Head of caudate nucleus (tissue), 42 donors: ENCODE measurements at regions not wholly inside any gene's neighbourhood (a gene's known extent, or its start where the extent isn't known, plus 50 kb on each side); places are given as distances from the start of the nearest gene placed in this dataset.

ENCODE experiments used
- DNase-seq, 42 donors: peaks; one replicate each; pipeline versions ENCODE4 v3.0.0 to v3.0.0-alpha.2; 2020 to 2021; ENCODE audit warnings: mixed read lengths in 7 of 42
- intact Hi-C: fragments of 100-400 bp; cut with DNase I; formaldehyde crosslinking; loops from one replicate; pipeline ENCODE4 v1.15.0; 2022

DNA sequence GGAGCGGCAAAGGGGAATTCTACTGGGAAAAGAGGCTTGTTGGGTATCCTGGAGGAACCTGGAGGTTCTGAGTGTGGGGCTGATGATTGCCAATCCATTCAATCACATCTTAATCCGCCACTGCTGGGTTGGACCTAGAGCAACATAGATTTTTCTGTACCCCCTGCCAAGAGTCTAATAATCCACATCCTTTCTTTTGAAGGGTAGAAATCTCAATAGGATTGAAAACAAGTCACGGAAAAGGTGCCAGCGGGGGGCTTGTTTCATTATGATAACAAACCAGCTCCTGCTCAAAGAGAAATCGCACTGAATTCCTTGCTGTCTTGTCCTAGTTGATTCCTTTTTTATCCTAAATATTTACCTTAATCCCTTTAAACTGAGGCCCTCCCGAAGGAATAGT lies 528.5 kb downstream of the ADGRL2 start:
- intact Hi-C loops: no loop called here
- no peak for DNase-seq

DNA sequence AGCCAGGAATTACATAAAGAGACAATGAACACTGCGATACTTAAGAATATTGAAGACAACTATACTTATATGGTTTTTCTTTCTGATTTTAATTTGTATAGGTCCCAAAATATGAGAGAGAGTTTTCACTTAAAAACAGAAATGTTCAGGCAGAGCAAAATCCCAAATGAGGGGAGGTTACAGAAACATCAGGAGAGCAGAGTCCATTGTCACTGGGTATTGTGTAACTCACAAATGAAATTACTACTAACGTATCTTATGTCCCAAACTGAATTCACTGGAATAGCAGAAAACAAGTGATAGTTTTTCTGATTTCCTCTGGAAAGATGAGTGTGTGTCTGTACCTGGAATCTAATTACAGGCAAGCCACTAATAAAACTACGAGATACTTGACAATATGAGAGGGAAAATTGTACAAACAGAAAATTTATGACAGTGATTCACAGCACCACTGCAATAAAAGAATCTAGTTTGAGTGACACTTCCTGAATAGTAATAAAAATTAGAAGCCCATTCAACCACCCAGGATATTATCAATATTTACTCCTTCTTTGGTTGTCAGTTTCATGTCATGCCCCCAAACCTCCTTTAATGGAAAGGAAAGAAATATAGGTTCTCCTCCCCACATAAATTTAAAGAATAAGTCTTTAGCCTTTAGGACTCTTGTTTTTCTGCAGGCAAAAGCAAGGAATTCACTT lies 522.6 kb downstream of the ADGRL2 start:
- intact Hi-C loops: no loop called here
- no peak for DNase-seq

DNA sequence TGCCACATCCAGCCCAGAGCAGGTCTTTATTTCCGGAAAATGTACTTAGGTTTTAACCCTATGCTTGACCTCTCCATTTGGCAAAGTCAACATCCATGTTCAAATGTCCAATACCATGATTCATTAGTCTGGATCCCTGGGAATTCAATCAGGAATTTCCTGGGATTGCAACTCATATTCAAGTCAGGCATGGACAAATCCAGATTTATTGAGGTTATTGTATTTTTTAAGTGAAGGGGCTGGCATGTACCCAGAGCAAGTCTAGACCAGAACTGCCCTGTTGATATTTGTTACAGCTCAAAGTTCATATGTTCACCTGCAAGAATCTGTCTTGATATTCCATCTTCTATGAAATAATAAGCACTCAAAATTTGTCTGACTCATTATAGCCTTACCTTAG lies 521.1 kb downstream of the ADGRL2 start:
- intact Hi-C loops: no loop called here
- no peak for DNase-seq

DNA sequence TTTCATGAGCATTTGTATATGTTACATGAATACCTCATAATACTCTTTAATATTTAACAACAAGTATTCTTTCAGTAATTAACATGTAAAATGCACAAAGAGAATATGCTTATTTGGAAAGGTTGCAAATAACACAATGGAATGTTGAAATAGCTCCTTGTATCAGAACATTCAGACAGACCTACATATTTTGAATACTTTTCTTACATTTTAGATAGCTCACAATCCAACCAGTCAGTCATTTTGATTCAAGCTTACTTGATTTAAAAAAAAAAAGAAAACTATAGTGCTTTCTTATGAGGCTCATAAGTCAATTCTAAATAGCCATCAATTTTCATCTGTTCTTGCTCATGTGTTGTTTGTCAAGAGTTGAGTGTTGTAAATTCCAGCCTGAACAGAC lies 518.8 kb downstream of the ADGRL2 start:
- DNase-seq: no peak
- intact Hi-C loops: no loop called here

DNA sequence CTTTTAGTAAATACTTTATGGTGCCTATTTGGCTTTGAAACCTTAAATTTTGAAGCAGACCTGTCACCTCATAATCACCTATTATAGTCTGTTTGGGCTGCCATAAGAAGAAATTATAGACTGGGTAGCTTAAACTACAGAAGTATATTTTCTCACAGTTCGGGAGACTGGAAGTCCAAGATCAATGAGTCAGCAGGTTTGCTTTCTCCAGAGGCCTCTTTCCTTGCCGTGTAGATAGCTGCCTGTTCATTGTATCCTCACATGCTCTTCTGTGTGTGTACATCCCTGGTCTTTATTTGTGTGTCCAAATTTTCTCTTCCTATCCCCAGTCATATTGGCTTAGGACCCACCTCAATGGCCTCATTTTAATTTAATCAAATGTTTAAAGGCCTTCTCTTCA lies 518.2 kb downstream of the ADGRL2 start:
- no peak for DNase-seq
- intact Hi-C loops: no loop called here

DNA sequence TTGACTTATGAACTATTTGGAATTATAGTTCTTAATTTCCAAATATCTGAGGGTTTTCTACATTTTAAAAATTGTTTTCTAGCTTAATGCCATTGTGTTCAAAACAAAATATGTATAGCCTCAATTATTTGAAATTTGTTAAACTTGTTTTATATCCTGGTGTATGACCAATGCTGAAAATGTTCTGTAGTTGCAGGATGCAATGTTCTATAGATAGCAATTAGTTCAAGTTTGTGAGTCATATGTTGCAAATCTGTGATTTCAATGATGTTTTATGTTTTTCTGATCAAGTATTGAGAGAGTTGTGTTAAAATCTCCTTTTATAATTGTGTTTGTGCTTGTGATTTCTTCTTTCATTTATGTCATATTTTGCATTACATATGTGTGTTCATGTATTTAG lies 517.5 kb downstream of the ADGRL2 start:
- DNase-seq: no peak
- intact Hi-C loops: no loop called here

DNA sequence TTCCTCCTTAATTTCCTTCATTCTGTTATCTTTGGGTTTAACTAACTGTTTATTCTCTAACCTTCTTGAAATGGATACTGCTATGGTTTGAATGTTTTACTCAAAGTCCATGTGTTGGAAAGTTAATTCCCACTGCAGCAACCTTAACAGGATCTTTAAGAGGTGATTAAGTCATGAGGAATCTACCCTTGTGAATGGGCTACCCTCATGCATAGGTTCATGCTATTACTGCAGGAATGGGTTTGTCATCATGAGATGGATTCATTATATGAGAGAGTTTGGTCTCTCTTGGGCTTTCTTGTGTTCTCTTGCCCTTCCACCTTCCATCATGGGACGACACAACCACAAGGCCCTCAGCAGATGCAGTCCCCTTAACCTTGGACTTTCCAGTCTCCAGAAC lies 516.9 kb downstream of the ADGRL2 start:
- intact Hi-C loops: no loop called here
- DNase-seq: no peak

DNA sequence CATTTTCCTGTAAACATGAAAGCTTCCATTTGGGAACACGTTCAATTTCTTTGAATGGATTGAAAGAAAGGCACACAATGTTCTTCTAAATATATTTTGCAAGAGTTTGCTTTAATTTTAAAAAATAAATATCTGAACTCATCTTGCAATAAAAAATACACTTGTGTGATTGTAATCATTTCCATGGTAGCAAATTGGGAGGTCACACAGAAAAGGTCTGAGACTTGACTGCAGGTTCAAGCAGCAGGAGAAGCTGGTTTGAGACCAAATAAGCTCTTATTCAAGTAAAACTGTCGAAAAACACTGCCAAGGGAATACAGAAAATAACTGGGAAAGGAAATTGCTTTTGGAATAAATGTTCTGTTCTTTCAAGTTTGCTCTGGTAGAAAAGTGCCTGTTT lies 498.9 kb downstream of the ADGRL2 start:
- intact Hi-C loops: no loop called here
- DNase-seq: no peak

DNA sequence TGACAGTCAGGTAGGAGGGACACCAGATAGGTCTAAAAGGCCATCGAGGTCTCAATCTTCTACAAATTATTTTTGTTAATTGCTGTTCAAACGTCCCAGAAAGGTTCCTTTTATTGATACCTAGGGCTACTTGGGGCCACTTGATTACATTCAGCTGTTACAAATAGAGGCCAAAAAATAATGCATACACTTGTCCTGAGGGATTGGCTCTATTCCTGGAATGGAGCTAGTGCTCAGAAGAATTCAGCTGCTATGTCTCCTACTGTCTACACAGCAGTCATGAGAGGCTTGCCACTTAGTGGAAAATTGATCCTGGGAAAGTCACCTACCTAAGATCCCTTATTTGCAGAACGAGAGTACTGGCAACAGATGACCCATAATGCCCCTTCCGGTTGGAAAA lies 498.3 kb downstream of the ADGRL2 start:
- intact Hi-C loops: no loop called here
- no peak for DNase-seq

DNA sequence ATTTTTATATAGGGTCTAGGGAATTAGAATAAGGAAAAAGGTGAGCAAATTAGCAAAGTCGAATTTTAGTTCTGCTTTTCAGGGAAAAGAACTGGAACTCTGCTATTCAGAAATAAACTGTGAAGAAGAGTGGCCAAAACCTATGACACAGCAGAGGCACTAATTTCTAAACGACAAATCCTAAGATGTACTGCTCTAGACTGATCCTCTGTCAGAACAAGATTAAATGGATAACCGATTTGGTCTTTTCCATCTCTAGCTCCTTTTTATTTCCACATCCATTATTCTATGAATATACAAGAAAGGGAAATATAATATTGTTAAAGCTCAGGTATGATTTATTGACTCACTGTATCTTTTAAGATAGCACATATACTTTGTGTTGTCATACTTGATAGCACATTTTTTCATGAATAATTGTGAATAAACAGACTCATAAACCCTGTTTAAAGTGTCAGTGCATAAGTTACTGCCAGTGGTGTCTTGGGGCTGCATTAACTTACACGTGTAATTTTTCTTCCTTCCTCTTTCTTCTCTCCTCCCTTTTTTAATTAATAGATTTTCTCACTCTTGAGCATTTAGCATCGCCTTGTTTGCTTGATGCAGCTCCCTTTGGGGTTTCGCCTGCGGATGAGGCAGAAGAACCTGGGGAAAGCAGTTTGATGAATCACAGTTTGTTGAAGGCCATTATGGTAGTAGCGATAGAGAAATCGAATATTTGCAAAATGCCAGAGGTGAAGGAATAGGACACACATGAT lies 496.6 kb downstream of the ADGRL2 start:
- DNase-seq: no peak
- intact Hi-C loops: no loop called here

DNA sequence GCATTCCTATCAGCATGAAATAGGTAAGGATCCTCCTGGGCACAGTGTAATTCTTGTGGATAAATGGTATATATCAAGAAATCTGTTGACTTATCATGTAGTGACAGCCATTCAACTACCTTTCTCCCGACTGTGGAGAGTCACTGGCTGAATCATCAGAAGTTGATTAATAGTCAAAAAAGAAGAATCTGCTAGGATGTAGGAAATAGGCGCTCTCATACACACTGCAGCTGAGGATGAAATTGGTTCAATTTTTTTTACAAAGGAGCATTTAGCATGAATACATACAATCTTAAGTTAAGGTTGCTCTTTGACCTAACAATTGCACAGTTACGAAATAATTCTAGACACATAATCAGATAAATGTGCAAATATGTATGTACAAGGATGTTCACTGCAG lies 486.8 kb downstream of the ADGRL2 start:
- intact Hi-C loops: no loop called here
- DNase-seq: no peak

DNA sequence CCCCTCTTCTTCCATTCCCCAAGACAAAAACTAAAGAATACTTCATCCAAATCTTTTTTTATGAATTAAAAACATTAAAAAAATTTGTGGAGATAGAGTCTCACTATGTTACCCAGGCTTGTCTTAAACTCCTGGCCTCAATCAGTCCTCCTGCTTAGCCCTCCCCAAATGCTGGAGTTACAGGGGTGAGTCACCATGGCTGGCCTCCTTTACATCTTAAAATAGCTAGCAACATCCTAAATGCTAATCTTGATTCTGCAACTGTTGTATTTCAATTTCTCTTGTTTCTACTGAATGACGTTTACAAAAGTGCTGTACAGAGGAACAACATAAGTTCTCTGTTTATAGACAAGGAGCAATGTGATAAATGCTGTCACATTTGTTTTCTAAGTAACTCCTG lies 483.5 kb downstream of the ADGRL2 start:
- no peak for DNase-seq
- intact Hi-C loops: no loop called here

DNA sequence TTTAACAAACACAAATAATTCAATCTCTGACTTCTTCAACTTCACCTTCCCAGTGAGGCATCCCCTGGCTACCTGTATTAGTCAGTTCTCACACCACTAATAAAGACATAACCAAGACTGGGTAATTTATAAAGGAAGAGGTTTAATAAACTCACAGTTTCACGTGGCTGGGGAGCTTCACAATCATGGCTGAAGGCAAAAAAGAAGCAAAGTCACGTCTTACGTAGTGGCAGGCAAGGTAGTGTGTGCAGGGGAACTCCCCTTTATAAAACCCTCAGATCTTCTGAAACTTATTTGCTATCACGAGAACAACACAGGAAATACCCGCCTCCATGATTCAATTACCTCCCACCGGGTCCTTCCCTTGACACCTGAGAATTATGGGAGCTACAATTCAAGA lies 478.5 kb downstream of the ADGRL2 start:
- intact Hi-C loops: no loop called here
- DNase-seq: no peak

DNA sequence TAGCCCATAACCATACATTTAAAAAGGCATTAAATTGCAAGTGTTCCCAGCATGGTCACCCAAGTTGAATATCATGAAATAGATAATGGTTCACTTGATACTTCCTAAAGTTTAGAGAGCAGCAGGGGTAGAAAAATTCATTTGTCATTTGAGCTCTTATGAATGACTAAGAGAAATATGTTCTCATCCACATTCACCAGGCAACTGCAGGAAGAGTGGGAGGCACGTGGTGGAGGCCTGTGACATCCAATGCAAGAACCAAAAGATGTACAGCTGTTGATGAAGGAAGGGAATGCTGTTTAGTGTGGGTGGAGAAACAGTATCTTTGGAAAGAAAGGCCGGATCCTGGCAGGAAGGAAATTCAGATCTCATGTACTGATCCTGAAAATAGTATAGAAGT lies 473.1 kb downstream of the ADGRL2 start:
- intact Hi-C loops: no loop called here
- peak in 2 of 42 donors; percentile 35 to 38 for DNase-seq

DNA sequence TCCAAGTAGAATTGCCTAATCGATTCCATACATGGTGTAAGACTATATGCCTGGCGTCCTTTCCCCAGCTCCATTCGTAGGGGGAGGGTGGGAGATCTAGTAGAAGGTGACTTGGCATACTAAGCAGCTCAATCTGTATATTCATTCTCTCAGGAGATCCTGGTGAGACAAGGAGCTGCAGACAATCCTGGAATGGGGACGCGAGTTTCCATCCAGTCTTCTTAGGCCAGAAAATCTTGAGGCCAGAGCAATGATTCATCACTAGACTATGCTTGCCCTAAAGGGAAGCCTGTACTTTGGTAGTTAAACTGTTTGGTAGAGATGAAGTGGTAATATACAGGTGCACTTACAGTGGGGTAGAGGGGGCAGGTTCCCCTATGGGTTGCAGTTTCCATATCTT lies 468.7 kb downstream of the ADGRL2 start:
- intact Hi-C loops: no loop called here
- no peak for DNase-seq

DNA sequence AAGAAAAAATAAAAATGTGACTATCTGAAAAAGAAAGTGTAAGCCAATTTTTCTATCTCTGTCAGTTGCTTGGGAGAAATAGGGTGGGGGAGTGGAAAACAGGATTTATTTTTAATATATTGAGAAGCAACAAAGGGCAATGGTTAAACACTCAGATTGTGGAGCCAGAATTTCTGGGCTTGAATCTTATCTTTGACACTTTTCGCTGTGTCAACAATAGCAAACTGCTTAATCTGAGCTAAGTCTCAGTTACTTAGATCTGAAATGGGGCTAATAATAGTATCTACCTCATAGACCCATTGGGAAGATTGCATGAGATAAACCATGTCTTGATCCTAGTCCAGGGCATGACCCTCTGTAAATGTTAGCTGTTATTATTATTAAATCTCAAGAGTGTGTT lies 468.1 kb downstream of the ADGRL2 start:
- DNase-seq: no peak
- intact Hi-C loops: no loop called here

DNA sequence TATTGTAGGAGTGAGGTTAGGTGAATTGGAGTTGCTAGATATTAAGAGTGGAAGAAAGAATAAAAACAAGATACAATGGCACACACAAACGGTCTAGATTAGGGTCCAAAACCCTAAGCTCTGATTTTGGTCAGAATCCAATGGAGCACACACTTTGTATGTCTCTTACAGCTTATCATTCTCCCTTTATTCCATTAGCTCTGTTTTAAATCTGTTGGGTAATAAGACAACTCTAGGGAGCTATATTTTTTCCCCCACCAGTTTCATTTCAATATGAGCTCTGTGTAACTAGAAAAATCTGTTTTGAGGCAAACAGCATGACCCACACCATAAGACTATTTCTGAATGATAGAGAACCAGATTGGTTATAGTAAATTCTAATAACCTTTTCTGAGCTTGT lies 465.6 kb downstream of the ADGRL2 start:
- no peak for DNase-seq
- intact Hi-C loops: no loop called here

DNA sequence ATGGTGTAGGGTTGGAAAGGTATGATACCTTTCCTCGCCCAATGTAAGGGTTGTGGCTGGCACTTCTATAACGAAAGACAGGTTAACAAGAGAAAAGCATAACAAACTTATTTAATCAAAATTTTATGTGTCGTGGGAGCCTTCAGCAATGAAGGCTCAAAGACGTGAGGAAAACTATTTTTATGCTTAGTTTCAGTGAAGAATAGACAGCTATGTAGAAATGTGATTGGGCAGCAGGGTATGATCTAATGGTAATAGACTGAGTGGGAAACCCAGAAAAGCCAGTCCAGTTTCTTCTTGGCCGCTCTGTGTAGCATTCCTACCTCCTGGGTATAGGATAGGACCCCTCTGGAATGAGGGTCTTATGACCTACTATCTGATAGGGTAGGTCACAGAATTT lies 464.7 kb downstream of the ADGRL2 start:
- DNase-seq: no peak
- intact Hi-C loops: no loop called here

DNA sequence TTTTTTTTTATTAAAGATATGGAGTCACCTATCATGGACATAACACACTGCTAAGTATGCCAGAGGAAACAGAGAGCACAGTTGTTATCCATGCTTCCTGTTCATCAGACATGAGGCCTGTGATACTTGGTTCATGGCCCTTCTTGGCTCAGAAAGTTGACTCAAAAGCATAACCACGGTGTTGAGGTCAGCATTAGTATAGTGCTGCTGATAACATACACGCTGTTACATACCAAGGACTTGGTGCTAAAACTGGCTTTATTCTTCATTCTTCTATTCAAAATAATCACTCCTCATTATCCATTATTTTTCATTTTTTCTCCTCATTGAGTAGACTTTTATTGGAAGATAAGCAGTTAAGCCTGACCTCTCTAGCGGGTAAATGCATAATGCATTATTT lies 464.1 kb downstream of the ADGRL2 start:
- intact Hi-C loops: no loop called here

DNA sequence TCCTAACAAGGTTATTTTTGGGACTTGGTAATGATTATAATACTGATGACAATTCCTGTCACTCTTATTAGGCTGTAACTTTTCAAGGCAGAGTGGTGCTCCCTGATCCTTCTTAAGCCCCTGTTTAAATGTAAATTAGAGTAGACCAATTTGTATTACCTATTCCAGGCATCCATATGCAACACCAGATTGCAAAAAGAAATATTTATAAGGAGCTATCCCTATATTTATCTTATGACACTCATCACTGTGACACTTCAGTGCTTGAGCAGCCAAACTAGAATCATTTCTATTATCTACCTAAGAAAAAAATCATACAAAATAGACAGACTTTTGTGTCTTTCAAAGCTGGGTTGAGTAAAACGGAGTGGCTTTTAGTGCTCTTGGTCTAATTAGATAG lies 462.7 kb downstream of the ADGRL2 start:
- DNase-seq: no peak
- intact Hi-C loops: no loop called here

More for the DNA sequence above, 464.1 kb downstream of the ADGRL2 start:
- no peak for DNase-seq

DNA sequence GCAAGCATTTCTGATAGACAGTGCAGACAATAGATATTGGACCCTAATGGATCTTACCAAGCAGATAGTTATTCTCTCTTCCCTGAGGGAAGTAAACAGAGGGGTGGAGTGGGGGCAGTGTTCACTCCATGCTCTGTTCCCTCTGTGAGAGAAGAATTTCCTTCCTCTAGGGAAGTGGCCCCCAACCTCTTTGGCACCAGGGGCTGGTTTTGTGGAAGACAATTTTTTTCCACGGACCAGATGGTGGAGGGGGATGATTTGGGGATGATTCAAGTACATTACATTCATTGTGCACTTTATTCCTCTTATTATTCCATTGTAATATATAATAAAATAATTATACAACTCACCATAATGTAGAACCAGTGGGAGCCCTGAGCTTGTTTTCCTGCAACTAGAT lies 459.9 kb downstream of the ADGRL2 start:
- DNase-seq: no peak
- intact Hi-C loops: no loop called here
